AG09309 (cell line): ENCODE measurements at regions not wholly inside any gene's neighbourhood (a gene's known extent, or its start where the extent isn't known, plus 50 kb on each side); places are given as distances from the start of the nearest gene placed in this dataset.
A peak's percentile ranks its signal among the peaks of the same experiment; 100 is the strongest.

ENCODE experiments used
- DNase-seq: peaks from one replicate; pipeline ENCODE4 v3.0.0-alpha.2; 2010; ENCODE audit warnings: low read depth
- H3K4me3 ChIP-seq: 2 replicates; pipeline ENCODE4 v1.5.1; 2011; ENCODE audit warnings: mild to moderate bottlenecking, low read depth, low read length, moderate library complexity; ENCODE audit not compliant: control insufficient read depth
- CTCF ChIP-seq: IDR thresholded peaks from 2 replicates; pipeline ENCODE4 v1.5.1; 2011; ENCODE audit warnings: mild to moderate bottlenecking, low read depth, low read length, inconsistent platforms; ENCODE audit not compliant: insufficient read depth, control insufficient read depth; ENCODE audit errors: missing control alignments

- no peak for TF ChIP-seq CTCF
- no peak overlapping the region for H3K4me3 ChIP-seq
- DNase-seq, result no peak
Measured at GRCh38 chr14:53692885-53693284, 263.7 kb downstream of the BMP4 start.

GRCh38 chr14:53692451-53692850, 264.2 kb downstream of the BMP4 start:
- no peak for DNase-seq
- TF ChIP-seq CTCF, result no peak
- H3K4me3 ChIP-seq, result no peak overlapping the region

GRCh38 chr14:53683229-53683628, 273.4 kb downstream of the BMP4 start:
- no peak for DNase-seq
- TF ChIP-seq CTCF, result no peak
- H3K4me3 ChIP-seq, result no peak overlapping the region

GRCh38 chr14:53672526-53672925, 284.1 kb downstream of the BMP4 start:
- no peak overlapping the region for H3K4me3 ChIP-seq
- DNase-seq, result no peak
- no peak for TF ChIP-seq CTCF

- TF ChIP-seq CTCF, result no peak
- DNase-seq, result peak; percentile 68
- no peak overlapping the region for H3K4me3 ChIP-seq
Measured at GRCh38 chr14:53670701-53671100, 285.9 kb downstream of the BMP4 start.

GRCh38 chr14:53668897-53669296, 287.7 kb downstream of the BMP4 start:
- DNase-seq, result peak; percentile 67
- TF ChIP-seq CTCF, result no peak

GRCh38 chr14:53663709-53664108, 292.9 kb downstream of the BMP4 start:
- peak; percentile 63 for TF ChIP-seq CTCF
- DNase-seq, result no peak
- H3K4me3 ChIP-seq, result no peak overlapping the region

More at GRCh38 chr14:53668897-53669296, 287.7 kb downstream of the BMP4 start:
- H3K4me3 ChIP-seq, result no peak overlapping the region
